MCF 10A (cell line): ENCODE measurements at regions not wholly inside any gene's neighbourhood (a gene's known extent, or its start where the extent isn't known, plus 50 kb on each side); places are given as distances from the start of the nearest gene placed in this dataset.

Source experiments
- BruUV-seq: library from RNA; stranded (reverse); fragments of 400-500 nt; replicated peaks from 2 replicates; lab custom pipeline; 2021; lab: Mats Ljungman, UMichigan
- CTCF ChIA-PET: fragments of 300-600 bp; sonication (Branson Sonifier 250); formaldehyde crosslinking; extraction: SDS; loops from one replicate; lab custom pipeline; 2021; ENCODE audit warnings: antibody characterized with exemption, inconsistent platforms; lab: Yijun Ruan, JAX
- POLR2A ChIA-PET: fragments of 300-600, 350-650 bp; sonication (Branson Sonifier 250); formaldehyde crosslinking; extraction: SDS; loops from one replicate; lab custom pipeline; 2020; ENCODE audit warnings: antibody characterized with exemption, inconsistent platforms; lab: Yijun Ruan, JAX
- DNase-seq: peaks from one replicate; pipeline ENCODE4 v3.0.0-alpha.2; 2018; ENCODE audit not compliant: unreplicated experiment
- H3K27ac Mint-ChIP-seq: one replicate; pipeline ENCODE4 v1.8.0; 2022; ENCODE audit warnings: mild to moderate bottlenecking, low read depth, mixed read lengths; ENCODE audit not compliant: unreplicated experiment
- H3K27me3 Mint-ChIP-seq: one replicate; pipeline ENCODE4 v1.8.0; 2022; ENCODE audit warnings: mixed read lengths; ENCODE audit not compliant: insufficient read depth, unreplicated experiment
- H3K36me3 Mint-ChIP-seq: one replicate; pipeline ENCODE4 v1.8.0; 2022; ENCODE audit warnings: mild to moderate bottlenecking, moderate library complexity, mixed read lengths; ENCODE audit not compliant: insufficient read depth, unreplicated experiment
- H3K4me1 Mint-ChIP-seq: one replicate; pipeline ENCODE4 v1.8.0; 2022; ENCODE audit warnings: mixed read lengths; ENCODE audit not compliant: insufficient read depth, unreplicated experiment
- H3K4me3 Mint-ChIP-seq: one replicate; pipeline ENCODE4 v1.8.0; 2022; ENCODE audit warnings: mild to moderate bottlenecking, moderate library complexity, mixed read lengths; ENCODE audit not compliant: unreplicated experiment
- H3K9me3 Mint-ChIP-seq: one replicate; pipeline ENCODE4 v1.8.0; 2022; ENCODE audit warnings: mixed read lengths; ENCODE audit not compliant: unreplicated experiment
- CTCF ChIP-seq: fragments of 200-600 bp; IDR thresholded peaks from one replicate; pipeline ENCODE4 v1.8.0; 2022; ENCODE audit warnings: antibody characterized with exemption, mild to moderate bottlenecking; ENCODE audit not compliant: unreplicated experiment
- intact Hi-C: fragments of 100-400 bp; cut with micrococcal nuclease; formaldehyde crosslinking; loops from 2 replicates; pipeline ENCODE4 v1.14.1; 2022

GRCh38 chr3:81024560-81024959 is 736.9 kb downstream of the GBE1 start:
- Mint-ChIP-seq H3K36me3 (no peaks in the 10 kb centered on the region), H3K4me1 (no peaks in the 10 kb centered on the region), H3K9me3 (no peaks in the 10 kb centered on the region), H3K27ac (no peak overlapping the region), H3K4me3 (no peak overlapping the region), H3K27me3 (peaks cover 22% of the 10 kb centered on the region)
- CTCF ChIA-PET: interaction anchor here (0.6 kb wide), 1 partner anchor 95 kb away, joined by 3 read pairs; no protein-coding TSS in a partner anchor
- intact Hi-C loops: no loop called here
- no peak for TF ChIP-seq CTCF
- DNase-seq: no peak
- BruUV-seq: no TSS peak
- POLR2A ChIA-PET: interaction anchor here (0.7 kb wide), 1 partner anchor 65 kb away, joined by 3 read pairs; no protein-coding TSS in a partner anchor

DNA sequence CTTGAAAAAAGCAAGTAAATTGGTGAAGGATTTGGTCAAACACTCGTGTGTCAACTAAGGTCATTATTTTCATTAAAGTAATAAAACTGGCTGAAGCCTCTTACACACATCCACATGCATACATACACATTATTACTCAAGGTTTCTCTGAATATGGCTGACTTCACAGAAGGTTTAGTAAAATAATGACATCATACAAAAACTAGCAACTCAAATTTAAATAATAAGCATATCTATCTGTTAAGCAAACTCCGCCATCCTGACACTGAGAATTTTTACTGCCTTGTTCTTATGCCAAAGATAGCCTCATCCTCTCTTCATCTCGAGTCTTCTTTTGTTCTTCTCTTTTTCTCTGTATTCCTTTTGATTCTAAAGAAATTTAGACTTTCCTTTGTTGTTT is 739.1 kb downstream of the GBE1 start:
- no peak for DNase-seq
- Mint-ChIP-seq H3K4me3 (no peak overlapping the region), H3K27ac (no peak overlapping the region), H3K4me1 (no peaks in the 10 kb centered on the region), H3K9me3 (peaks cover 5% of the 10 kb centered on the region), H3K36me3 (no peaks in the 10 kb centered on the region), H3K27me3 (peaks cover 18% of the 10 kb centered on the region)
- BruUV-seq: no TSS peak
- TF ChIP-seq CTCF: no peak
- CTCF ChIA-PET: no interaction called here
- POLR2A ChIA-PET: no interaction called here
- intact Hi-C loops: no loop called here

- CTCF ChIA-PET: no interaction called here
These were observed 748.1 kb downstream of the GBE1 start for GRCh38 chr3:81013360-81013759.

GRCh38 chr3:81005992-81006391 is 755.5 kb downstream of the GBE1 start:
- H3K27me3 Mint-ChIP-seq: peaks cover 11% of the 10 kb centered on the region
- no peak for TF ChIP-seq CTCF
- H3K36me3 Mint-ChIP-seq: no peaks in the 10 kb centered on the region
- no peaks in the 10 kb centered on the region for H3K4me1 Mint-ChIP-seq
- H3K9me3 Mint-ChIP-seq: peaks cover 7% of the 10 kb centered on the region
- no TSS peak for BruUV-seq
- ChIA-PET POLR2A (no interaction called here), CTCF (no interaction called here)
- no peak overlapping the region for H3K27ac Mint-ChIP-seq
- intact Hi-C loops: no loop called here
- DNase-seq: no peak
- no peak overlapping the region for H3K4me3 Mint-ChIP-seq

More at GRCh38 chr3:81013360-81013759, 748.1 kb downstream of the GBE1 start:
- POLR2A ChIA-PET: no interaction called here
- peaks cover 8% of the 10 kb centered on the region for H3K27me3 Mint-ChIP-seq
- no peaks in the 10 kb centered on the region for H3K4me1 Mint-ChIP-seq
- H3K27ac Mint-ChIP-seq: no peak overlapping the region
- no peak overlapping the region for H3K4me3 Mint-ChIP-seq
- no peaks in the 10 kb centered on the region for H3K36me3 Mint-ChIP-seq
- no peak for TF ChIP-seq CTCF
- no peak for DNase-seq
- no TSS peak for BruUV-seq
- intact Hi-C loops: no loop called here
- peaks cover 20% of the 10 kb centered on the region for H3K9me3 Mint-ChIP-seq
